GM18511 (cell line): ENCODE measurements at regions not wholly inside any gene's neighbourhood (a gene's known extent, or its start where the extent isn't known, plus 50 kb on each side); places are given as distances from the start of the nearest gene placed in this dataset.

Experiments used
- ATAC-seq: cut with Tn5 transposase; IDR thresholded peaks from one replicate; pipeline ENCODE4 v1.9.1; 2021; ENCODE audit warnings: mild to moderate bottlenecking, moderate library complexity; ENCODE audit not compliant: unreplicated experiment

DNA sequence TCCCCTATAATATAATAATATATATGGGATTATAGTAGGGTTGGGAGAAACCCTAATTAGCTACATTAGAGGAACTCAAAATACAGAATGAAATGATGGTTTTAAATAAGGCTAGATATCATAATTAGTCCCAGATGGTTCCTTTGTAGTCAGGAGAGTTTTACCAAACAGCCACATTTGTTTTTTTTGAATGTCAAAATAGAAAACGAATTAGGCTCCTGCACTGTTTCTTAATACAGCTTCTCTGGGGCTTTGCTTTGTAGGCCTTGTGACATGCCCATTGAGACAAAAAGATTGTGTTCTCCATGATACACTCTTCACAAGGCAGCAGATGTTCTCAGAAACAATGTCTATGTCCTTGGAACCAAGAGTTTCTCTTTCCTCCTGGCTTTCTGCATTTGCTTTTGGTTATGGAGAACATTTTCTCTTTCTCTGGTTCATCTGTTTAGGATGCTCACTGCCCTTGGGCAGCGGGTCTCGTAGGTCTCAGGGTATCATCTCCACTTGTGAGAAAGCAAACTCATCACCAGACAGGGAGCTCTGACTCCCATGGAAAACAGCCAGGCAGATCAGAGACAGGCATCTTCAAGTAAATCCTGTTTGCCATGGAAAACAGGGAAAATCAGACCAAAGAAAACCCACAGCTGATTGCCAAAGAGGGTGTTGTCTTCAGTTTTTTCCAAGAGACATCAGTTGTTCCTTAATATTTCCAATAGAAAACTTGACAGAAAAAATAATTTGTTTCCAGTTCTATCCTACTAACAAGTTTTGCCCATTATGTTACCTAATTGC, 54.1 kb upstream of the RPS23 start:
- no peak for ATAC-seq

- no peak for ATAC-seq
Measured at GRCh38 chr5:82331557-82331956, 53.4 kb upstream of the RPS23 start.

DNA sequence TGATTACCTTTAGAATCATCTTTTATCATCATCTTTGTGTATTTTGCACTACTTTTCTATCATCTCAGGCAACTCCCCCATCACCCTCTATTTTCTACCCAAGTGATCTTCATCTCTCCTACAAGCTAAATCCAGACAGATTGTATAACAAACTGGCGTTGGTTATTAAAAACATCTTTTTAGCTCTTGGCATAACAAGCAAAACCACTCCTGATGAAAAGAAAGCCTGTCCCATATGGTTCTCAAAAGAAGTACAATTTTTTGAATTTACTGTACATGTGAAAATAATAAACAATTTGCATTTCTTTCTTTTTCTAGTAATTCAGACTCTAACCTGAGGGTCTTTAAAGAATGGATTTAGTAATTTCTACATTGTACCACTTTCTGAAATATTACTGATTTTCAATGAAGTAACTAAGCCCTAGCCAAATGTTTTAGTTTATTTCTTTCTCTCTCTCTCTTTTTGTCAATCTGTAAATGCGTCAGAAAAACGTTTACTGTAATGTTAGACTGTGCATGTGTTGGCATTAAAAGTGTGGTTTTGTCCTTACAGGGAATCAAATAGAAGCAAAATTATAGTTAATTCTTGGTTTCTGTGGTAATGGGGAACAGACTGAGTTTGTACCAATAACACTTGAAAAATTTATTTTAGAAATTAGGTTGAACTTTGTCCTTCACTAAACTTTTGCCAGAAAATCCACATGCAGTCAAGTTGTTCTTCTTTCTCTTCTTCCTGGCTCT, 52.5 kb upstream of the RPS23 start:
- ATAC-seq = no peak

GRCh38 chr5:82329393-82329792, 51.2 kb upstream of the RPS23 start:
- ATAC-seq = no peak
